ENCODE measurements at regions not wholly inside any gene's neighbourhood (a gene's known extent, or its start where the extent isn't known, plus 50 kb on each side); places are given as distances from the start of the nearest gene placed in this dataset.

GRCh38 chr5:81802625-81803024, 51.7 kb upstream of the SSBP2 start:
- no TSS peak for BruUV-seq (replicated peaks)
- H4K20me1 ChIP-seq (ENCODE audit: insufficient read depth, low read length), result no peaks in the 10 kb centered on the region
- H3K9me3 ChIP-seq (ENCODE audit: low read length), result no peaks in the 10 kb centered on the region
- CTCF ChIA-PET (ENCODE audit: low intra/inter-chr PET ratio, low total read pairs), result no interaction called here
- H2AFZ ChIP-seq (ENCODE audit: low read length), result no peak overlapping the region
- intact Hi-C loops (cut with micrococcal nuclease; ENCODE audit: unreplicated experiment) (no loop called here), in situ Hi-C loops (cut with HindIII; ENCODE audit: extremely low pct_ligation_motif_present, low pct_unique_long_range_greater_than_20kb) (no loop called here)
- H3K4me3 ChIP-seq (replicated peaks in 1 of 3; ENCODE audit: insufficient read depth in 1 of 3, low read depth in 2 of 3, low read length in 3 of 3), result no peak overlapping the region
- no peaks in the 10 kb centered on the region for H3K36me3 ChIP-seq (replicated peaks in 1 of 2; ENCODE audit: control insufficient read depth in 1 of 2, insufficient read depth in 2 of 2, low read length in 2 of 2)
- no peaks in the 10 kb centered on the region for H3K79me2 ChIP-seq (ENCODE audit: insufficient read depth, low read length)
- TF ChIP-seq RORA (CRISPR knock-in tag; IDR thresholded peaks at IDR 0.05) (no peak), MAFK (conservative IDR thresholded peaks at IDR 0.05 in 1 of 2, IDR thresholded peaks at IDR 0.05 in 1 of 2; ENCODE audit: low read length in 2 of 2) (no peak), KLF13 (CRISPR knock-in tag; IDR thresholded peaks at IDR 0.05) (no peak), HNRNPLL (IDR thresholded peaks at IDR 0.05; ENCODE audit: low read depth, low read length, poor library complexity, severe bottlenecking) (no peak), ZNF142 (CRISPR knock-in tag; IDR thresholded peaks at IDR 0.05) (no peak), MAF1 (CRISPR knock-in tag; IDR thresholded peaks at IDR 0.05; ENCODE audit: borderline replicate concordance) (no peak), ZNF660 (CRISPR knock-in tag; IDR thresholded peaks at IDR 0.05; ENCODE audit: borderline replicate concordance, low read depth) (no peak), ZNF768 (CRISPR knock-in tag; IDR thresholded peaks at IDR 0.05) (no peak), ZNF644 (CRISPR knock-in tag; IDR thresholded peaks at IDR 0.05; ENCODE audit: low read depth) (no peak), BRD4 (CRISPR knock-in tag; IDR thresholded peaks at IDR 0.05) (no peak), KAT2B (IDR thresholded peaks at IDR 0.05; ENCODE audit: borderline replicate concordance, low read depth, low read length) (no peak)
- H3K27ac ChIP-seq (ENCODE audit: extremely low read length, insufficient read depth, low read length), result no peak overlapping the region
- H3K27me3 ChIP-seq (ENCODE audit: control insufficient read depth in 1 of 2, insufficient read depth in 2 of 2, low read length in 2 of 2), result no peaks in the 10 kb centered on the region; a peak in 1 of 5 replicates
- H3K9ac ChIP-seq (ENCODE audit: insufficient read depth, low read depth, low read length), result no peak overlapping the region
- FAIRE-seq (no peak), DNase-seq (ENCODE audit: low spot score) (no peak), ATAC-seq (no peak)
- H3K4me1 ChIP-seq (ENCODE audit: insufficient read depth, low read length), result no peaks in the 10 kb centered on the region
- POLR2A ChIA-PET, result no interaction called here
- no peak overlapping the region for H3K4me2 ChIP-seq (ENCODE audit: low read depth, low read length)
- 37% methylated on average over 2 of the region's 2 CpGs for WGBS (ENCODE audit: low lambda C conversion rate)

Measured in HepG2 (cell line).